HG02678 (cell line): ENCODE measurements at regions not wholly inside any gene's neighbourhood (a gene's known extent, or its start where the extent isn't known, plus 50 kb on each side); places are given as distances from the start of the nearest gene placed in this dataset.

Experiments used
- ATAC-seq: cut with Tn5 transposase; IDR thresholded peaks from one replicate; pipeline ENCODE4 v1.9.1; 2021; ENCODE audit warnings: mild to moderate bottlenecking, moderate library complexity; ENCODE audit not compliant: unreplicated experiment

- ATAC-seq, result peak; percentile 70
These were observed 291.5 kb downstream of the SEC61B start for GRCh38 chr9:99513441-99514112.

- ATAC-seq, result peak; percentile 52
These were observed 293.0 kb downstream of the SEC61B start for GRCh38 chr9:99515093-99515492.

GRCh38 chr9:99515895-99516656, 294.0 kb downstream of the SEC61B start:
- ATAC-seq, result no peak

- ATAC-seq, result no peak
These were observed 294.6 kb downstream of the SEC61B start for GRCh38 chr9:99516657-99517049.

GRCh38 chr9:99523838-99524237, 297.8 kb upstream of the NR4A3 start:
- no peak for ATAC-seq

- ATAC-seq, result no peak
These were observed 290.4 kb upstream of the NR4A3 start for GRCh38 chr9:99531313-99531712.

- no peak for ATAC-seq
These were observed 288.3 kb upstream of the NR4A3 start for GRCh38 chr9:99533421-99533820.

GRCh38 chr9:99537996-99538395, 283.7 kb upstream of the NR4A3 start:
- ATAC-seq, result no peak

GRCh38 chr9:99544526-99544925, 277.2 kb upstream of the NR4A3 start:
- no peak for ATAC-seq

GRCh38 chr9:99549441-99549840, 272.2 kb upstream of the NR4A3 start:
- ATAC-seq, result no peak

- ATAC-seq, result no peak
These were observed 265.9 kb upstream of the NR4A3 start for GRCh38 chr9:99555792-99556191.

GRCh38 chr9:99556998-99557397, 264.7 kb upstream of the NR4A3 start:
- ATAC-seq, result no peak

- ATAC-seq, result no peak
These were observed 263.9 kb upstream of the NR4A3 start for GRCh38 chr9:99557816-99558215.

- ATAC-seq, result no peak
These were observed 261.9 kb upstream of the NR4A3 start for GRCh38 chr9:99559776-99560175.

- no peak for ATAC-seq
These were observed 261.1 kb upstream of the NR4A3 start for GRCh38 chr9:99560561-99560960.

GRCh38 chr9:99561509-99561917, 260.2 kb upstream of the NR4A3 start:
- ATAC-seq, result no peak

- no peak for ATAC-seq
These were observed 259.6 kb upstream of the NR4A3 start for GRCh38 chr9:99561961-99562565.

- no peak for ATAC-seq
These were observed 258.3 kb upstream of the NR4A3 start for GRCh38 chr9:99563364-99563763.

GRCh38 chr9:99565203-99565602, 256.5 kb upstream of the NR4A3 start:
- ATAC-seq, result no peak

GRCh38 chr9:99567436-99567835, 254.2 kb upstream of the NR4A3 start:
- no peak for ATAC-seq

GRCh38 chr9:99569840-99570239, 251.8 kb upstream of the NR4A3 start:
- ATAC-seq, result no peak

GRCh38 chr9:99572567-99572966, 249.1 kb upstream of the NR4A3 start:
- ATAC-seq, result no peak
